ENCODE measurements at regions not wholly inside any gene's neighbourhood (a gene's known extent, or its start where the extent isn't known, plus 50 kb on each side); places are given as distances from the start of the nearest gene placed in this dataset.
A peak's percentile ranks its signal among the peaks of the same experiment; 100 is the strongest.

DNA sequence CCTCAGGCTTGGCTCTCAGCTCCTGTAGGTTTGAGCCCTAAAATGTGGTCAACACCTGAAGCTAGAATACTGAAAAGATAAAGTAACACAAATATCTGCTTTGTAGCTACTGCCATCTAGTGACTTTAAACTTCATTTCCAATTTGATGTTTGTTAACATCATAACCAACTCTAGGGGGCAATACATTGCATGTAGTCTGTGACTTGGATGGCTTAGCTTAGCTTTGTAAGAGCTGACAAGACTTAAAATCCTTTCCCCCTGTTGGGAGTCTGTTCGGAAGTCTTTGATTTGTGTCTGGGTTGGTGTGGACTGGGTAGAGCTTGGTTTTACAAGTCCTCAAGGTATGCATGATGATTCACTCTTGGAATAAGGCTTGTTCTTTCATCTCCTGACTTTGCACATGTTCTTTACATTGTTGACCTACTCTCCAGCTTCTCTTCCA is 51.7 kb downstream of the SCN11A start:
- DNase-seq (ENCODE audit: low read depth) = peak; percentile 77
- H3K4me3 ChIP-seq (ENCODE audit: low read length) = no peak overlapping the region
- TF ChIP-seq, protein P1, sequence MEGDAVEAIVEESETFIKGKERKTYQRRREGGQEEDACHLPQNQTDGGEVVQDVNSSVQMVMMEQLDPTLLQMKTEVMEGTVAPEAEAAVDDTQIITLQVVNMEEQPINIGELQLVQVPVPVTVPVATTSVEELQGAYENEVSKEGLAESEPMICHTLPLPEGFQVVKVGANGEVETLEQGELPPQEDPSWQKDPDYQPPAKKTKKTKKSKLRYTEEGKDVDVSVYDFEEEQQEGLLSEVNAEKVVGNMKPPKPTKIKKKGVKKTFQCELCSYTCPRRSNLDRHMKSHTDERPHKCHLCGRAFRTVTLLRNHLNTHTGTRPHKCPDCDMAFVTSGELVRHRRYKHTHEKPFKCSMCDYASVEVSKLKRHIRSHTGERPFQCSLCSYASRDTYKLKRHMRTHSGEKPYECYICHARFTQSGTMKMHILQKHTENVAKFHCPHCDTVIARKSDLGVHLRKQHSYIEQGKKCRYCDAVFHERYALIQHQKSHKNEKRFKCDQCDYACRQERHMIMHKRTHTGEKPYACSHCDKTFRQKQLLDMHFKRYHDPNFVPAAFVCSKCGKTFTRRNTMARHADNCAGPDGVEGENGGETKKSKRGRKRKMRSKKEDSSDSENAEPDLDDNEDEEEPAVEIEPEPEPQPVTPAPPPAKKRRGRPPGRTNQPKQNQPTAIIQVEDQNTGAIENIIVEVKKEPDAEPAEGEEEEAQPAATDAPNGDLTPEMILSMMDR (IDR thresholded peaks at IDR 0.05; ENCODE audit: insufficient read depth, low read depth, low read length, missing control alignments) = peak; percentile 76

DNA sequence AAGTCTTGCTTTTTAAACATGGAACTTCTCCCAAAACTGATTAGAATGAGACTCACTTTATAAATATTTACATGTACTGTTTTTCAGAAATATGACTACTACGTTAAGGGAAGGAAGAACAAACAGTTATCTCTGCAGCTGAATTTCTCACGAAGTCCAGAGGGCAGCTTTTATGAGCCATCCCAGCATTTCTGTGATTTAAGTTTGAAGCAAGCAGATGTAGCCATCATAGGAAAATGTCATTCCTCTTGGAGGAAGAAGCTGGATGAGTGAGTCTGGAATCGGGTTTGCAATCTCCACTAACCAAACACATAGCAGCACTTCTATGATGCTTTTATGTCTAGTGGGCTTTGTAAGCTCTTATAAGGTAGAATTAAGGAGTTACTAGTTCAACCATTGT is 53.7 kb downstream of the SCN11A start:
- TF ChIP-seq, protein P1 (IDR thresholded peaks at IDR 0.05; ENCODE audit: insufficient read depth, low read depth, low read length, missing control alignments) = no peak
- no peak for DNase-seq (ENCODE audit: low read depth)
- H3K4me3 ChIP-seq (ENCODE audit: low read length) = no peak overlapping the region

DNA sequence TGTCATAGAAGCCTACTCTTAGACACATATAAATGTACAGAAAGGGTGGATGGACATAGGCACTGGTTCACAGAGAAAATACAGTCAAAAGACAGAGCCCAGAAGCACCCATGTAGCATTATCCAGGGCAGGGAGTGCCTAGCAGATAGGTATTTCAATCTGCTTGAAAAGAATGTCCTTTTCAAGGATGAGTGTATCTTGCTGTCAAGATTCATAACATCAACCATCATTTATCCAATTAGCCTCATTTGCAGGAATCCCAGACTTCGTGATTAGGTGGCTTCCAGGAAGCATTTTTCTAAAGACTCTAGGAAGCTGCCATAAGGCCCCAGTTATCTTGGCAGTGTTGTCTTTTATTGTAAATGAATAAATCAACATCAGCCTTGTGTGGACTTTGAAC is 55.6 kb downstream of the SCN11A start:
- no peak for DNase-seq (ENCODE audit: low read depth)
- TF ChIP-seq, protein P1 (IDR thresholded peaks at IDR 0.05; ENCODE audit: insufficient read depth, low read depth, low read length, missing control alignments) = no peak

DNA sequence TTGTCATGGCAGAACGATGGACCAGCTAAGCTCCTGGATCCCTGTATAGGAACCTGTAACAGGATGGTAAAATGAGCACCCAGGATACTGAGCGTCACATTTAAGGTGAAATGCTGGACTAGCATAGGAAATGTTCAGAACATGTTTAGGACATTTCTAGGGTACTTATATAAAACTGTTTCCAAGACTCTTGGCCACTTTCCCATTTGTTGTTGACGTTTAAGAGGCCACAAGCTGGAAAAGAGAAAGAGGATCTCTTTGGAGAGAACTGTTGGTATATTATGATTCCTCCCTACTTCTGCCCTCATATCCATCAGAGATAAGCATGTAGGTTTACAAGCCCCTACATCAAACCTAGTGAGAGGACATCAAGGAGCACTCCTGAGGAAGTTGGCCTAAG is 57.5 kb downstream of the SCN11A start:
- no peak overlapping the region for H3K4me3 ChIP-seq (ENCODE audit: low read length)
- no peak for DNase-seq (ENCODE audit: low read depth)
- TF ChIP-seq, protein P1 (IDR thresholded peaks at IDR 0.05; ENCODE audit: insufficient read depth, low read depth, low read length, missing control alignments) = no peak

More for the DNA sequence above, 55.6 kb downstream of the SCN11A start:
- H3K4me3 ChIP-seq (ENCODE audit: low read length) = no peak overlapping the region

DNA sequence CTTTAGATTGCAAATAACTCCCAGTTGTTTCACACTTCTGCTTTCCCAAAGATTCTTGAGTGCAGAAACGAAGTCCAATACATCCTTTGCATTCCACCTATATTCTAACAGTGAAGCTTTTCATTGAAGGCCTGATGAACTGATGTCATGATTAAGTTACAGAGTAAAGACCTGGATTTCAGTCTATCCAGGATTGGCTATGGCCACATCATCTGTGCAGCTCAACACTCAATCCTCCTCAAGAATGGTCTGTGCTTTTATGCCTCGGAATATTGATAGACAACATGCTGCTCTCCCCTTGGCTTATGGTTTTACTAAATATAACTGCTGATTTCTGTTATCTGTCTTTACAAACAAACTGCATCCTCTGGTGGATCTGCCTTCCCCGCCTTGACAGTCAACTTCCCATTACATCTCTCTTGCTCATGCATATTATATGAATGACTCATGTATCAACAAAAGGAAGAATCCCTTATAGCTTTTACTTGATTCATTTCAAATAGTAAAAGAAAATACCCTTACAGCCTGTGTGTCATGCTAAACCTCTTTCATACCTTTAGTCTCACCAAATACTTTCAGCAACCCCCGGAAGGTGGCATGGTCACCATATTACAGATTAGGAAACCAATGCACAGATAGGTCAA is 59.5 kb downstream of the SCN11A start:
- H3K4me3 ChIP-seq (ENCODE audit: low read length) = no peak overlapping the region
- peak; percentile 76 for DNase-seq (ENCODE audit: low read depth)
- TF ChIP-seq, protein P1 (IDR thresholded peaks at IDR 0.05; ENCODE audit: insufficient read depth, low read depth, low read length, missing control alignments) = no peak

DNA sequence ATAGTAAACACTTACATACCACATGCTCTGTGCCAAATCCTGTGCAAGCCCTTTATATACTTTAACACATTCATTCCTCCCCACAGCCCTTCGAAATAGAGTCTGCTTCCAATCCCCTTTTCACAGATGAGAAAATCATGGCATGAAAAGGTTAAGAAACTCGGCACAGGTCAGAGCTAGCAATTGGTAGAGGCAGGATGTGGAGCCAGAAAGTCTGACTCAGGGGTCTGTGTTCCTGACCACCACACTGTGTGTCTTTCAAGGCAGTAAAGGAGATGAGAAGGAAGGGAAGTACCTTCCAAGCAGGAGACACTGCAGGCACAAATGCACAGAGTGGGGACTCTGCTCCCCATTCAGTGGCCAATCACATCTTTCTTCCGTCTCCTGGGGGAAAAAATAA is 61.1 kb downstream of the SCN11A start:
- no peak for DNase-seq (ENCODE audit: low read depth)
- TF ChIP-seq, protein P1 (IDR thresholded peaks at IDR 0.05; ENCODE audit: insufficient read depth, low read depth, low read length, missing control alignments) = no peak
- no peak overlapping the region for H3K4me3 ChIP-seq (ENCODE audit: low read length)

DNA sequence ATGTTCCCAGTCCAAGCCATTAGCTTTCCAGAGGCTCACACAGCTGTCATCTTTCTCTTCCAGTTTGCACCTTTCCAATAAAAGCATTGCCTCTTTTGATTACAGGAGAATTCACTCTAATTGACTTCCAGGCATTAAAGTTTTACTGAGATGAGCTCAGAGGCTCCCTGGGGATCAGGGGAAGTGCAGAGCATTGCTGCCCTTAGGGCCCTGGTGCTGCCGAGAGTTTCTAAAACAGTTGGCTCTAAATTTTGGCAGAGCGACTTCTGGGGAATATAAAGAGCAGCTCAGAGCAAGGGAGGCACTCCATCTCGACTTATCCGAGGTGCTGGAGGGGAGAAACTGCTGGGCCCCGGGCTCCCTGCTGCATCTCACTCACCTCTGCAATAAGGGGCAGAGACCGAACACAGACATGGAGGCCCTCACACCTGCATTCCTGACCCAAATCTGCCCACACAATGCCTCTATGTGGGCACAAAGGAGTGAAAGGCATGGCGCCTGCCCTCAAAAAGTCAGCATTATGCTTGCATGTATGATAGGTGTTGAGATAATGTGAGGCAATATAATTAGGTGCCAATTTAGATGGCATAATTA is 61.7 kb downstream of the SCN11A start:
- TF ChIP-seq, protein P1 (IDR thresholded peaks at IDR 0.05; ENCODE audit: insufficient read depth, low read depth, low read length, missing control alignments) = no peak
- DNase-seq (ENCODE audit: low read depth) = no peak
- H3K4me3 ChIP-seq (ENCODE audit: low read length) = no peak overlapping the region
